NCI-H146 treated with DMSO at 0.1 percent for 48 hours (cell line): ENCODE measurements at regions not wholly inside any gene's neighbourhood (a gene's known extent, or its start where the extent isn't known, plus 50 kb on each side); places are given as distances from the start of the nearest gene placed in this dataset.
"Not testable (repeated sequence)": the region's sequence is repeated elsewhere in the genome, so short reads cannot be mapped to it uniquely, and the experiment has no call there.

ENCODE experiments used
- DNase-seq: peaks from one replicate; lab custom pipeline; 2025; ENCODE audit not compliant: unreplicated experiment; lab: John Stamatoyannopoulos, UW

GRCh38 chr6:84967965-84968364 is 203.6 kb upstream of the TBX18 start:
- DNase-seq: no peak

- no peak for DNase-seq
Observed at GRCh38 chr6:84967389-84967788, 203.0 kb upstream of the TBX18 start.

- no peak for DNase-seq
Observed at GRCh38 chr6:84953111-84953755, 188.8 kb upstream of the TBX18 start.

GRCh38 chr6:84944926-84945325 is 180.5 kb upstream of the TBX18 start:
- not testable (repeated sequence) for DNase-seq

- DNase-seq: no peak
Observed at GRCh38 chr6:84943905-84944304, 179.5 kb upstream of the TBX18 start.

GRCh38 chr6:84941609-84942008 is 177.2 kb upstream of the TBX18 start:
- DNase-seq: not testable (repeated sequence)

- no peak for DNase-seq
Observed at GRCh38 chr6:84929212-84929611, 164.8 kb upstream of the TBX18 start.

GRCh38 chr6:84927551-84927950 is 163.2 kb upstream of the TBX18 start:
- no peak for DNase-seq

- no peak for DNase-seq
Observed at GRCh38 chr6:84926189-84927155, 162.1 kb upstream of the TBX18 start.

- no peak for DNase-seq
Observed at GRCh38 chr6:84921891-84922290, 157.5 kb upstream of the TBX18 start.

GRCh38 chr6:84920021-84920420 is 155.6 kb upstream of the TBX18 start:
- DNase-seq: no peak

- DNase-seq: no peak
Observed at GRCh38 chr6:84916704-84917103, 152.3 kb upstream of the TBX18 start.

GRCh38 chr6:84912472-84913322 is 148.3 kb upstream of the TBX18 start:
- DNase-seq: no peak

GRCh38 chr6:84910906-84911607 is 146.7 kb upstream of the TBX18 start:
- DNase-seq: no peak

- DNase-seq: no peak
Observed at GRCh38 chr6:84908304-84908904, 144.0 kb upstream of the TBX18 start.

GRCh38 chr6:84906514-84906913 is 142.1 kb upstream of the TBX18 start:
- no peak for DNase-seq

GRCh38 chr6:84905823-84906222 is 141.4 kb upstream of the TBX18 start:
- no peak for DNase-seq

- DNase-seq: no peak
Observed at GRCh38 chr6:84902354-84902928, 138.0 kb upstream of the TBX18 start.

GRCh38 chr6:84897988-84898594 is 133.7 kb upstream of the TBX18 start:
- DNase-seq: no peak

- no peak for DNase-seq
Observed at GRCh38 chr6:84897011-84897410, 132.6 kb upstream of the TBX18 start.
